ENCODE measurements at regions not wholly inside any gene's neighbourhood (a gene's known extent, or its start where the extent isn't known, plus 50 kb on each side); places are given as distances from the start of the nearest gene placed in this dataset.
"Not testable (repeated sequence)": the region's sequence is repeated elsewhere in the genome, so short reads cannot be mapped to it uniquely, and the experiment has no call there.

DNA sequence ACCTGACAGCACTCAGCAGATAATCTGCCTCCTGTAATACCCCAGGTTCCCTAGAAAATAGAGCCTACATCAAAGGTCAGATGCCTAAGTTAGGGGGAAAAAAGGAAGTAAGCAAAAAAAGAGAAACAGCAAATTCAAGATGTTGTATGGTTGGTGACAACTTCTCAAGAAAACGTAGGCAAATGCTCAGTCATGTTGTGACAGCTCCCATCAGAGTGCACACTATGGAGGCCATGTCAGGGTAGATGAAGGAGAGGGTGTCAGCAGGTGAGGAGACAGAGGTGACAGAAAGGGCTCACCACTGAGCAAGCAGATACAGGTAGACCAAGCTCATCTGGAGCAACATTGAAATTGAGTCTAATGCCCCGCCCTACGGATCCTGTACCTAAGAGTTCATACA is 356.8 kb upstream of the BRINP1 start:
- DNase-seq = no peak

DNA sequence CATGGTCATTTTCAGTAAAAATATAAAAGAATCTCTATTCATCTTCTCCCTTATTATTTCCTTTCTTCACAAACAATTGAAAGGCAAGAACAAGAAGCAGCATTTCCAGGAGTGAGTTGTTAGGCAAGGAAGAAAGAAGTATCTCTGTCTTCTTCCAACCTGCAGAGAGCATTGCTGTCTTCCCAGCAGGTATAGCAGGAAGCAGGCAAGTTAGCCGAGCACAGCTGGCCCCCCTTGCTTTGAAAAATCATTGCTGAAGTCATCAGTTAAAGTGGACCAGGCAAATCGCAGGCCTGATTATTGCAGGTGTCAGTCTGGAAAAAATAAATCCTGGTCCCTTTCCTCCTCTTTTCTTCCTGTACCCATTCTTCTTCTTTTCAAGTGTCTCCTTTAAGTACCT is 353.1 kb upstream of the BRINP1 start:
- no peak for DNase-seq

DNA sequence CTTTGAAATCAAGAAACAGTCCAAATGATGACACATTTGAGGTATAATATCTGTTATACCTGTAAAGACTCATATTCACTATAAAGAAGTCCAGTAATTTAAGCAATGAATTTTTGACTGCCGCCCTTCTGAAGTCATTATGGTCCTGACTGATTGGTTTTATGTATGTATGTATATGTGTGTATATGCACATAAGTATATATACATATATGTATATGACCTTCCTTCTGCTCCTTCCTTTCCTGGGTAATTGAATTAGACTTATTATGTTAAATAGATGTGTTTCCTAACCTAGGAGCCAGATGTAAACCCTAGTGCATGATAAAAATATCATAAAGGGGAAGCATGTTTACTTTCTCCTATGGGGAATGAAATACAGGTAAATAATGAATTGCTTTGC is 343.1 kb upstream of the BRINP1 start:
- DNase-seq = no peak

DNA sequence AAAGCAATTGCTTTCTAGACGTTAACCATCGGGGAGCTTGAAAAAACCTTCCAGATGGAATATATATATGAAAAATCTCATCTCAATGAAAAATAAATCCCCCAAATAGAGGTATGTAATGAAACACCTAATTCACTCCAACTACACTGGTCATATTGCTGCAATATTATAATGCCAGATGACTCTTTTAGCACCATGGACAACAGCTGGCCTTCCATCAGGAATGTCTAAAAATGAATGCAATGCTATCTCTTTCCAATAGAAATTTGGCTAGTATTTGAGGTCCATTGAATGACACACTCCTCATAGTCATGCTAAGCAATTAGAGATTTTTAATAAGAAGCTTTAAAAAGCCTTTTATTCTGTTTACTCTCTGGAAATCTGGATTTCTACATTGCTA is 340.2 kb upstream of the BRINP1 start:
- no peak for DNase-seq

DNA sequence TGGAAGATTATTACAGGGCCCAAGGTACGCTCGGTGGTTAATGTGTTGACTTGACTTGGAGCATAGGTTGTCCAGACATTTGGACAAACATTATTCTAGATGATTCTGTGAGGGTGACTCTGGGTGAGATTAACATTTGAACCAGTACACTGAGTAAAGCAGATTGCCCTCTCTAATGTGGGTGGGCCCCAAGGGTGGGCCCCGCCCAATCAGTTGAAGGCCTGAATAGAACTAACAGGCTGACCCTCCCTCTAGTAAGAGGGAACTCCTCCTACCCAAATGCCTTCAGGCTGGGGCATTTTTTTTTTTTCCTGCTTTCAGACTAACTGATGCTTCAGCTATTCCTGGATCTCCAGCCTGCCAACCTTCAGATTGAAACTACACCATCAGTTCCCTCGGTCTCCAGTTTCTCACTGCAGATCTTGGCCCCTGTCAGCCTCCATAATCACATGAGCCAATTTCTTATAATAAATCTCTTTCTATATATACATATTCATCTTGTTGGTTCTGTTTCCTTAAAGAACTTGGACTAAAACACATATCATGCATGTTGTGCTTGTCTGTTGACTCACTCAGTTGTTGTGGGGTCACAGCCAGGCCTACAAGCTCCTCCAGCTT is 338.1 kb upstream of the BRINP1 start:
- no peak for DNase-seq

DNA sequence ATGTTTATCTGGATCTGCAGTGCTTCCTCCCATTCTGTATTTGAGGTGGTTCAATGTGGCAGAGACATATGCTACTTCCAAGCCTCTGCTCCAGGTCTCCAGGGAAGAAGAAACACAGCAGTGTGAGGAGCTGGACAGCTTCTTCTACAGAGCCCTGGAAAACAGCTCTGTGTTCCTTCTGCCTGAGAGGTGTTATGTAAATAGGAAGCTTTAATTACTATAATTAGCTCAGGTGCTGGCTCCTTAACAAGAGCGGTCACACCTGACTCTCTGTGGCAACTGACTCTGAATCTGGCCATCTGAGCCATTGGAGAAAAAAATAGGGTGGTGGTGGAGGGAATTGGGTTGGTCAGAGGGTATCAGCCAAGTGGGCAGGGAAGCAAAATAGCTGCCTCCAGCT is 332.4 kb upstream of the BRINP1 start:
- no peak for DNase-seq

DNA sequence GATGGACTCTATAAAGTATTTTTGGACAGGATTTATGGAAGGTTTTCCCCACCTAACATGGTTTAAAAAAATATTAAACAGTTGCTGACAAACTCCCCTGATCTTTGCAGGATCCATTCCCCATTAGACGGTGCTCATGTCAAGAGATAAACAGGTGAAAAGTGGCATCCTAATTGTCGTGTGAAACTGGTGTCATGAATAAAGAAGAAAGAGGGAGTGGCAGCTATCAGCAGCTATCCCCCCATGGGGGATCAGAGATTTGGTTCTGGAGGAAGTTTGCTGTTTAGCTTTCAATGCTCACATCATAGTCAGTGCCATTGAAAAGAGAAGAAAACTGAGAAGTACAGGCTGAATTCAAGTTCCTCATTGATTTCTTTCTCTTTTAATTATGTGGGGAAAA is 329.3 kb upstream of the BRINP1 start:
- DNase-seq = no peak

DNA sequence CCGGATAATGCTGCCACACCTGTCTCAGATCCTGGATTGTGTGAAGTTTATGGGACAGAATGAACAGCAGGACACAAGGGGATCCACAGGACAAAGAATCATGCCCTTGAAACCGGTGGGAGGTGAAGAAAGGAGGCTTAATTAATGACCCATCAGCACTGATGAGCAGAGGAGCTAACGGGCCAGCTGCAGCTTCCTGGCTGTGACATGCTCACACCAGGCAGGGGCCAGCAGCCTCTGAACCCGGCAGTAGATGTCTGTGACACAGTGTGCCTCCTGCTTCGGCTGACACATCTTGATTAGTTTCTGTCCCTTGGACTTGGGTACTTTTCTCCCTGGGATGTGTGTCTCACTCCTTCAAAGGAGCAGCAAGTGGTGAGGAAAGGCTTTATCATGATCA is 328.8 kb upstream of the BRINP1 start:
- DNase-seq = no peak

DNA sequence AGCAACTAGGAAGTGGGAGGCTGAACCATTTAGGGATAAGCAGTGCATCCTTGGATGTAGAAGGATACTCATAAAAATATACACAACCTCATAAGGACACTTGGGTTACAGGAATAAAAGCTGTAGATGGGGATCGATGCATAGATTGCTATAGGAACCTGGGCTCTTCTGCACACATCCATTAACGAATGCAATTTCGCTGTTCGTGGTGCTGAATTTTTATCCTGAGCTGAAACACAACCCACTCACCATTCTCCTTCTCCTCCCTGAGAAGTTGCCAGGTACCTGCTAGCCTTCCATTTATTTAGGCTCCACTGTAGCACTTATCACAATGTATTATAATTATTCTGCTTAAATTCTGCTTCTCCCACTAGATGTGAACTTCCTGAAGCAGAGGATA is 320.6 kb upstream of the BRINP1 start:
- DNase-seq = no peak

DNA sequence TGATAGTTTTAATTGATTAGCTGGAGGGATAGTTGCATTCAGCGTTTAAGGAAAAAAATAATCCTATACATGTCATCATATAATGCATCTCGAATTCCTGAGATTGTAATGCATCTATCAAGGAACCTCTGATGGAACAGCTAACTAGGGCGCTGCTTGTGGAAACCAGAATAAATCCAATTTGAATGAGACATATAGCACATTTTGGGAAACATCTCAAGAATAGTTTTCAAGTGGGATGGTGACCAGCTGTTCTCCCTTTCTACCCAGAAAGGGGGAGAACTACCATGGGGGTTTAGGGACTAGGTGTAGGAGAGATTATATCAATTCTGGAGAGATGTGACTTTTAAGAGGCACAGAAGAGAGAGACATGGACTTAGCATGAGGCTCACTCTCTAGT is 319.3 kb upstream of the BRINP1 start:
- DNase-seq = no peak

DNA sequence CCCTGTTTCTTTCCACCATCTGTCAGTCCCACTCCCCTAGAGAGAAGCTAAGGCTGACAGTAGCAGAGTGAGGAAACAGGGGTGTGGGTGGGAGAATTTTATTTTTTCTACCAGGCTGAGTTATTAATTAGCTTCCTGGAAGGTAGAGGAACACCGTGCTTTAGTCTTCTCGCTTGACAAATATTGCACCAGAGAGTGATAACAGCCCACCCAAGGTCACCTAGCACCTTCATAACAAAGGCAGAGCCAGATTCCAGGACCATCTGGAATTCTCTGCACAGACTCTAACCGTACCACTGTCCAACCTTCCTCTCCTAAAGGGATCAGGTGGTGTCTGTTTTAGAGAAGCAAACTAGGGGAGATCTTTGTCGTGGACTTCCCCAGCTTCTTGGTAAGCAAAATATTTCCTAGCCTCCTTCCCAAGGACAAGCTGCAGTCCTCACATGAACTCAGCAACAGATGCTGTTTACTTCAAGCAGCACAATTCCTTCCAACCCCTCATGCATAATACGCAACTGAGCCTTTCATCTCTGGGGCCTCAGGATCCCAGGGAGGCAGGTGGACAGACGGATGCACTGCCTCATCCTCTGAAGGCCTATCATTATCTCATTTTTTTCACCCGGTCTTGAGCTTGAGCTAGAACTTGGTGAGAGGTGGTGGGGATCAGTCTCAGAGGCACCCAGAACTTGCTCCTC is 308.7 kb upstream of the BRINP1 start:
- no peak for DNase-seq

DNA sequence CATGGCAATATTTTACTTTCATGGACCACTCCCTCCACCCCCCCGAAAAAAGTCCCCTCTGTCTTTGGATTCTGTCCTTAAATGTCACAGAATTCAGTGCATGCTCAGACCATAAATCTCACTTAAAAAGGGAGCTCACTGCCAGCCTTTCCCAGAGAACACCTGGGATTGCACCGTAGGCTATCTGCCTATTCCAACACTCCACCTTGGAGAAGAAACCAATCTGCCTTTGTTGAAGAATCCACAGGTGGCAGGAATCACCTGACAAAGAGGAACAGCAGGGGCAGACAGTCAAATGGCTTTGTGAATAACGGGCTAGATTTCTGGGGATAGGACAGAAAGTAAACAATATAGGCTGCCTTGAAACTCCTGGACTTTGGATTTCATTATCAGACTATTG is 306.7 kb upstream of the BRINP1 start:
- no peak for DNase-seq

DNA sequence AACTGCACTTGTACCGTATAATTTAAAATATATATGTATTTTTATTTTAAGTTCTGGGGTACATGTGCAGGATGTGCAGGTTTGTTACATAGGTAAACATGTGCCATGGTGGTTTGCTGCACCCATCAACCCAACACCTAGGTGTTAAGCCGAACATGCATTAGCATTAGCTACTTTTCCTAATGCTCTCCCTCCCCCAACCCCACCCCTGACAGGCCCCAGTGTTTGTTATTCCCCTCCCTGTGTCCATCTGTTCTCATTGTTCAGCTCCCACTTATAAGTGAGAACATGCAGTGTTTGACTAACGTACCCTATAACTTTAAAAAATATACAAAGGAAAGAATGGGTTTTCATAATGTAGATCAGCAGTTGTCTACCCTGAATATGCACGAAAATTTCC is 303.5 kb upstream of the BRINP1 start:
- not testable (repeated sequence) for DNase-seq

DNA sequence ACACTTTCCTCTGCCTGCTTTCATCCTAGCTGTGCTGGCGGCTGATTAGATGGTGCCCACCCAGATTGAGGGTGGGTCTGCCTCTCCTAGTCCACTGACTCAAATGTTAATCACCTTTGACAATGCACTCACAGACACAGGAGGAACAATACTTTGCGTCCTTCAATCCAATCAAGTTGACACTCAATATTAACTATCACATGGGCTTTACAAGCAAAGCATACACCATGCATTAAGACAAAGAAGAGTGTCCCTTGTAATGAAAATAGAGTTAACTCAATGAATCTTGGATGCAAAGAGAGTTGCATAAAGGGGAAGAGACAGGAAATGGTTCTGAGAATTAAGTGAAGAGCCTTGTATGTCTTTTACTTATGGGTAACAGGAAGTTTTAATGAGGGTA is 298.7 kb upstream of the BRINP1 start:
- DNase-seq = no peak

DNA sequence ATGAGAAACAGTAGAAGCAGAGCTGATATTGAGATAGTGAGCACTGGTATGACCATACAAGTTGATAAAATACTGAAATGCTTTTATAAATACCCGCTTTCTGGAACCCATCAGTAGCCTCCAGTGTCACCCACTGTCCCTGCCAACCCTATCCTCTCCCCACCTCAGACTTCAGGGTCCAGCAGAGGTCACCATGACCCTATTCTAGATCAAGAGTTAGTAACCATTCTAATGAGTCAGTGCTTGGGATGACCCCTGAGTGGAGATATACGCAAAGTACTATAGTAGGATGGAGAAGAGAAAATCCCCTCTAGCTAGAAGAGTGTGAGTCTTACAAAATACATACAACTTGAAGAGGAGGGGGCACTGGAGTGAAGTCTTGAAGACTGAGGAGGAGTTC is 297.9 kb upstream of the BRINP1 start:
- DNase-seq = no peak

DNA sequence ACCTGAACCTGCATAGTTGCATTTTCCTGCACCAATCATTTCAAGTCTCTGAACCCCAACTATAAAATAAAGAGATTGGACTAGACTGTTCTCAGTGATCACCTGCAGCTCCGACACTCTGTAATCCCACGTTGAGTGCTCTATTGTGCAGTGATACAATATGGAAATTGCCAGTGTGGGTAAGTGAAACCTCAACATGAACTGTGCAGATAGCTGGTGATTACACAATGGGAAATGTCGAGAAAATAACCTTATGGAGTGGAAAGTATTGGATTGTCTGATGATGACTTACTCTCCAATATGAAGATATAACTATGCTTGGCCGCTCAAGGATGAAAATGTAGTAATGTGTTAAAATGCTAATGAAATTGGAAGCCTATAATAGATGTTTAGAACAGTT is 293.1 kb upstream of the BRINP1 start:
- no peak for DNase-seq

DNA sequence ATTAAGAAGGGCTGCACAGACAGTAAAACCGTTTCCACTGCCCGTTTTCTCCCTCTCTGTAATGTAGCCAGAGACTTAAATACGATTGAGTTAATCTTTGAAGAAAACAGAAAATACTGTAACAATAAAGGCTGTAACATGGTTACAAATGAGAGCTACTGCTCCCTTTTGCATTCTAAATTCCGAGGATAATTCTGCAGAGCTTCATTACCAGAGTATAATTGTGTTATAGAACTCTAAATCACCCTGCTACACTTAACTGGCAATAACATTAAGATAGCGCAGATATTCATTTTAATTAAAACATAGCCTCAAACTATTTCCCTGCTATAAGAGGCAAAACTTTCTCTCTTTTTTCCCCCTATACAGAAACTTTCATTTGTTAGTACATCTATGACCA is 283.7 kb upstream of the BRINP1 start:
- no peak for DNase-seq

DNA sequence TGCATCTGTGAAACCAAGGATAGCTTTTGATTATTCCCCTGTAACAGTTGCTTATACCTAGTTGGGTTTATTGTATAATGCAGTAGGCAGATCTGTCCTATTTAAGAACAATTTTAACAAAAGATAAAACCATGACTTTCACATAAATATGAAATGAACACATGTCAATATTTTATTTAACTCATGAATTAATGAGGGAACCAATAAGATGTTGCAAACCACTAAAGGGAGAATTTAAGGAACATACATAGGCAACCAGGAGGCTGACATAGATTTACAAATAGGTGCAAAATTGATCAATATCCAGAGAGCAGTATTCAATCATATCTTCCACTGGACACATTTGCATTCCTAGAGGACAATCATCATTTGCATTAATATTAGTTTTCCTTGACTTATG is 280.0 kb upstream of the BRINP1 start:
- DNase-seq = no peak

DNA sequence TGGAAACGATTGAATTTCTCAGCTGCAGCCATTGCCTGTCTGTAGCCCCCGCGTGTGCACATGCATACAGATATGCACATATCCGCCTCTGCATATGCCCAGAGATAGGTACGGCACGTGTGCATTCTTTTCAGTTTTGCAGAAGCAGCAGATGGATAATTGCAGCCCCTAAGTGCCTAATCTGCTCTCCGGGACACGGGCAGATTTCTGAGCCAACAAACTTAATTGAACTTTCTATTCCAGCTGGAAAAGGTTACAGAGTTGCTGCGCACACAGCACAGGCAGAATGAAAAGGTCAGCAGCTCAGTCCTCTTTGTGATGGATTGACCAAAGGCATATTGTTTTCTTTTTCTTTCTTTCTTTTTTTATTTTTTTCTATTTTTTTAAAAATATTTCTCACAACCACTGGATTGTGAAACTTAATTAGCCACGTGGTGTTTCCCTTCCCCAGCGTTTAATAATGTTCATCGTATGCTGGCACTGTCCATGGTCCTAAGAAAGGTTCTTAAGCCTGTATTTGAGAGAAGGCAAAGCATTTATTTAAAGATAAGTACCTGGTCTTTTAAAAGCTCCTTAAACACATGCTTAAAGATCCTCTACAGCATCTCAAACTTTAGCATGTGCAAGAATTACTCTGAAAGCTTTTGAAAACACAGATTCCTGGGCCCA is 270.2 kb upstream of the BRINP1 start:
- no peak for DNase-seq

DNA sequence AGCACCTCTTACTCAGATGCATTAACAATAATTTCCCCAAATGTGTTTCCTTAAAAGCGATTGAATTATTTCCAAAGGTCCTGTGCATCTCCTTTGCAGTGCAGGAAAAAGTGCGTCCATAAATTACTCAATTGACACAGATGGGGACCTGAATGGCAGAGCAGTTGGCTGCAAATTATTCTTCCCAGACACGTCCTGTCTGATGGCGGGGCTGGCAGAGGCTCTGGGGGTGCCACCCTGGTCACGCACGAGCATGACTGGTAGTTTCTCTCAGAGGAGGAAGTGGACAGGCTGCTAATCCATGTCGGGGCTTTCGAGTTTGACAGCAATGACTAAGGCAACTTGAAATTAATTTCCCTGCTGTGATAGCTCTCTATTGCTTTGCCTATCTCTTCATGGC is 264.8 kb upstream of the BRINP1 start:
- DNase-seq = no peak

DNA sequence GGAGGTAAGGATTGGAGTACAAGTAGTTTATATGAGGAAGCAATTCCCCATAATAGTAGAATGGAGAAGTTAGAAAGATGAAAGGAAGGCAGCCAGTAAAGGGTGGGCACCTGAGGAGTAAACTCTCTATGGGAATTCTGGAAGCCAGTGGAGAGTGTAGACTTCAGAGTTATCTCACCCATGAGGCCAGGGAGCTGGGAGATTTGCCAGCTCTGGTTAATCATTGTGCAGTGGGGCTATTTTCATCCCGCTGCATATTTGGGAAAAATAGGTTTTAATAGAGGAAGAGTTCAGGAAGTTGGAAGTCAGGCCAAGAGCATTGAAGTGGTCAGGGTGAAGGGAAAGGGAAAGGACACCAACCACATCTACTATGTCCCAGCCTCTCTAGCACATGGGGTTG is 242.3 kb upstream of the BRINP1 start:
- DNase-seq = no peak

DNA sequence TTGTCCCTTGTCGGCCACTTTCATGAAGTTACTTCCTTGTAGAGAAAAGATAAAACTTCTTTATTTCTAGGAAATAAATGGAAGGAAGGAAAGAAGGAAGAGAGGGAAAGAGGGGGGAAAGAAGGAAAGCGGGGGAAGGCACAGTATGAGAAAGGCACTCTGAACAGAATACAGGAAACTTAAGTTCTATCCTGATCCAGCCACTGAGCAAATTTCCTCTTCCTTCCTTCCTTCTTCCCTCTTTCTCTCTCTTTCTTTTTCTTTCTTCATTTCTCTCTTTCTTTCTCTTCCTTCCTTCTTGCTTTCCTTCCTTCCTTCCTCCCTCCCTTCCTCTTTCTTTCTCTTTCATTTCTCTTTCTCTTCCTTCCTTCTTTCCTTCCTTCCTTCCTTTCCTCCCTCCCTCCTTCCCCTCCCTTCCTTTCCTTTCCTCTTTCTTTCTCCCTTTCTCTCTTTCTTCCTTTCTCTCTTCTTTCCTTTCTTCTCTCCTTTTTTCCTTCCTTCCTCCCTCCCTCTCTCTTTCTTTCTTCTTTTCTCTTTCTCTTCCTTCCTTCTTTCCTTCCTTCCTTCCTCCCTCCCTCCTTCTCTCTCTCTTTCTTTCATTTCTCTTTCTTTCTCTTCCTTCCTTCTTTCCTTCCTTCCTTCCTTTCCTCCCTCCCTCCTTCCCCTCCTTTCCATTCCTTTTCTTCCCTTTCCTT is 240.2 kb upstream of the BRINP1 start:
- no peak for DNase-seq

DNA sequence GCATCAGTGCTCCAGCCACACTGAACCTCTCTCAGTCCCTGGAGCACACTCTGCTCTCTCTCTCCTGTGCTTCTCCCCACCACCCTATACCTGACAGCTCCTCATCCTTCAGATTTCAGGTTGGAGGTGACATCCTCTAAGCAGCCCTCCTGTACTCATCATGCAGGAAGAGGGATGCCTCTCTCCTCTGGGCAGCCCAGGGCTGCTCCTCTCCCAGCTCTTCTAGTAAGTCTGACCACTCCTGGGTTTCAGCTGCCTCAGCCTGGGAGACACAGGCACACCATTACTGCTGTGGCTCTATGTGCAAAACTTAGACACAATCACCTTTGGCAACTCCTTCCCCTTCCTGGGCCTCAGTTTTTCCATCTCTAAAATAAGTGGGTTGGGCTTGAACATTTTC is 232.4 kb upstream of the BRINP1 start:
- no peak for DNase-seq

DNA sequence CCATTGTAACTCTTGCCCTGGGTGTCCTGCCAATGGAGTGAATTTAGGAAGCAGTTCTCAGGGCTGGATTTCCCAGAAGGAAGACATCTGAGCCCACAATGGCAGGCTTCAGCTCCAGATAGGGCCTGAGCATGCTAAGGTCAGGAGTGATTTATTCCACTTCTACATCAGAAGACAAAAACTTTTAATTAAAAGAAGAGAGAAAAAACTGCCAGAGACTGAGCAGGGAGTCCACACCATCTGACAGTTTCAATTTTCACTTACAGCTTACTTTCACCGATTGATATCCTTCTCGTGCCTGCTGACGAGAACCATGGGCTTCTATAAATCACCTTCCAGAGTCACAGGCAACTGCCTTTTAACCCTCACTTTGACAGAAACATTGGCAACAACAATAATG is 228.3 kb upstream of the BRINP1 start:
- no peak for DNase-seq

All from DMS79 (cell line).